GM19239 (cell line): ENCODE measurements at regions not wholly inside any gene's neighbourhood (a gene's known extent, or its start where the extent isn't known, plus 50 kb on each side); places are given as distances from the start of the nearest gene placed in this dataset.
A peak's percentile ranks its signal among the peaks of the same experiment; 100 is the strongest.

ENCODE experiments used
- DNase-seq: peaks from one replicate; pipeline ENCODE4 v3.0.0; 2011; ENCODE audit warnings: low spot score; ENCODE audit not compliant: insufficient read length
- FAIRE-seq: peaks from 2 replicates; lab custom pipeline; 2011; peaks lifted over from hg19 to GRCh38; lab: Jason Lieb, UNC

- no peak for FAIRE-seq
- DNase-seq: no peak
These were observed 356.9 kb downstream of the C16orf95 start for GRCh38 chr16:86960266-86960665.

- DNase-seq: no peak
- no peak for FAIRE-seq
These were observed 356.0 kb downstream of the C16orf95 start for GRCh38 chr16:86961171-86961601.

- FAIRE-seq (no peak), DNase-seq (no peak)
These were observed 354.9 kb downstream of the C16orf95 start for GRCh38 chr16:86962259-86962658.

DNA sequence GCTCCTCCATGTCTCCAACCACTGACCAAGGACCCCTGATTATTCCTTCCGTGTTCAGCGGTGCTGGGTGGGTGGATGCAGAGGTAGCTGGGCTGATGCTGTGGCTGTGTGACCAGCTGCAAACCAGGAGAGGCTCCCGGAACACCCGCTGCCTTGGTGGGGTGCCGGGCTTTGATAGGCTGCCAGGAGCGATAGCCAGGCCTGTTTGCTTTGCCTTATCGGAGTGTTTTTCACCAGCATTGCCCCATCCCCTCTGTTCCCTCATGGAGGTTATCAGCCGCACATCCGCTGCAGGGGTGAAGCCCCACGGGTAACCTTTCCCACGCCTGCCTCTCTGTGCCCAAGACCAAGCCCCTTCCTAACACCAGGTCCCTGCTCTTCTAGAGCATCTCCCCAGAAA is 354.3 kb downstream of the C16orf95 start:
- FAIRE-seq: no peak
- no peak for DNase-seq

GRCh38 chr16:86963600-86964575 is 353.3 kb downstream of the C16orf95 start:
- FAIRE-seq: no peak
- DNase-seq: no peak

- no peak for FAIRE-seq
These were observed 352.4 kb downstream of the C16orf95 start for GRCh38 chr16:86964796-86965241.

DNA sequence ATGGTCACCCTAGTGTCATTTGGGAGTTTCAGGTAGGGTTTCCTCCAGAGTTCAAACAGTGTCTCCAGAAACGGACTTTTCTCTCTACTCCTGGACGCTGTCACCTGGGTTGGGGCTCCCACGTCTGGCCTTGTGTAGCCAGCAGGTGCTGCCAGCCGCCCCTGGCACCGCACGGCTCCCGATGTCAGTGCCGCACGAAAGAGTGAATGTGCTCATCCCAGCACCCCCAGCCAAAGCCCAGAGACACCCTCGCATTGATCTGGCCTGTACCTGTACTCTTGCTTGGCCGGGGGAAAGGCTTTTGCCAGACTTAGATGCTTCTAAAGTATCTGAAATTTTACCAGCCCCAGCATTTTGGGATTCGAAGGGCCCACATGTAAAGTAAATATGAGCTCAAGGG is 351.9 kb downstream of the C16orf95 start:
- FAIRE-seq (no peak), DNase-seq (no peak)

More at GRCh38 chr16:86964796-86965241, 352.4 kb downstream of the C16orf95 start:
- DNase-seq: no peak

GRCh38 chr16:86965840-86966550 is 351.2 kb downstream of the C16orf95 start:
- no peak for DNase-seq
- no peak for FAIRE-seq

DNA sequence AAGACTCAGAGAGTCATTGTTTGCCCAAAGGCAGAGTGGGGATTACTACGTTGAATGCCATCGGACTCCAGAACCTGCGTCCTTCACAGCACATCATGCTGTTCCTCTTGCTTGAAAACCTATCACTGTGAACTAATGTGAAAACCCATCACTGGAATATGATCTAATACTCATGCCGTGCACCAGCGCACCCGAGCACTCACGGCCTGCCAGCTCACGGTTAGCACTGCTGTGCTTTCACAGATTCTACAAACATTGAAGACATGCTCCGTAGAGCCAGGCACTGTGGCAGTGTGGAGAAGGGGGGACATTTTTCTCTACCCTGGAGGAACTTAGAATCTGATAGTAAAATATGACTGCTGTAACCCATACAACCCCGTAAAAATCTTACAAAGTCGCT is 350.4 kb downstream of the C16orf95 start:
- DNase-seq: no peak
- FAIRE-seq: no peak

DNA sequence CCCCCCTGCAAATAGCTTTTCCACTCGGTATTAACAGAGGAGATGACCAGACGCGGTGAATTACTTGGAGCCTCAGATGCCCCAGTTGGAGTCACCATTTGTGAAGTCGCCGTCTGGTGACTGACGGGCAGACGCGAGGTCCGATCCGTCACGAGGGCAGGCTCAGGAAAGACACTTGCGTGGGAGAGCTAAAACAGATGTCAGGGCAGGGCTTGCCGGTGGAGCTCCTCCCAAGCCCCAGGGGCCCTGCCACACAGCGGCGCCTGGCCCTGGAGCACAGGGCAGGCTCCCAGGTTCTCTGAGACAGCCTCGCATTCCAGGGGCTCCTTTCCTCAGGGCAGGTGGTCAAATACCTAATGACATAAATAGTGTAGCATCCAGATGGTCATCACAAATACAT is 348.3 kb downstream of the C16orf95 start:
- FAIRE-seq: no peak

GRCh38 chr16:86969716-86970115 is 347.5 kb downstream of the C16orf95 start:
- FAIRE-seq (no peak), DNase-seq (no peak)

More for the DNA sequence above, 348.3 kb downstream of the C16orf95 start:
- no peak for DNase-seq

- FAIRE-seq (no peak), DNase-seq (no peak)
These were observed 346.9 kb downstream of the C16orf95 start for GRCh38 chr16:86970279-86970678.

- no peak for FAIRE-seq
These were observed 346.5 kb downstream of the C16orf95 start for GRCh38 chr16:86970726-86971125.

DNA sequence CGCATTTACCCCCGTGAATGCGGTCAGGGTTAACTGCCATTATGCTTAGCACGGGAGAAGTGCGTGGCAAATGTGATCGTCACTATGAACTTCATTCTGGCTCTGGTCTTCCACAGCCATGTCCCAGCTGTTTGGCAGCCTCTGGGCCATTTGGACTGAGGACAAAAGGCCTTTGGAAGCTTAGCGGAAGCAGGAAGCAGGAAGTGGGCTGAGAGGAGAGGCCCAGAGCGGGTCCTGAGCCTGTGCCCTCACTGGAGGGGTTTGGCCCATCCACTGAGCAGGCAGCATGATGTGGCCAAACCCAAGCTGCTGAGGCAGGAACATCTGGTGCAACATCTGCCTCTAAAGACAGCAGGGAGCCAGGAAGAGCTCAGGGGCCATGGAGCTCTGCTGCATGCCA is 345.9 kb downstream of the C16orf95 start:
- FAIRE-seq (no peak), DNase-seq (no peak)

More at GRCh38 chr16:86970726-86971125, 346.5 kb downstream of the C16orf95 start:
- no peak for DNase-seq

- DNase-seq: no peak
- FAIRE-seq: no peak
These were observed 343.1 kb downstream of the C16orf95 start for GRCh38 chr16:86974120-86974519.

GRCh38 chr16:86975445-86975844 is 341.7 kb downstream of the C16orf95 start:
- peak; percentile 21 for FAIRE-seq
- DNase-seq: no peak

GRCh38 chr16:86977076-86977676 is 340.0 kb downstream of the C16orf95 start:
- FAIRE-seq: no peak

DNA sequence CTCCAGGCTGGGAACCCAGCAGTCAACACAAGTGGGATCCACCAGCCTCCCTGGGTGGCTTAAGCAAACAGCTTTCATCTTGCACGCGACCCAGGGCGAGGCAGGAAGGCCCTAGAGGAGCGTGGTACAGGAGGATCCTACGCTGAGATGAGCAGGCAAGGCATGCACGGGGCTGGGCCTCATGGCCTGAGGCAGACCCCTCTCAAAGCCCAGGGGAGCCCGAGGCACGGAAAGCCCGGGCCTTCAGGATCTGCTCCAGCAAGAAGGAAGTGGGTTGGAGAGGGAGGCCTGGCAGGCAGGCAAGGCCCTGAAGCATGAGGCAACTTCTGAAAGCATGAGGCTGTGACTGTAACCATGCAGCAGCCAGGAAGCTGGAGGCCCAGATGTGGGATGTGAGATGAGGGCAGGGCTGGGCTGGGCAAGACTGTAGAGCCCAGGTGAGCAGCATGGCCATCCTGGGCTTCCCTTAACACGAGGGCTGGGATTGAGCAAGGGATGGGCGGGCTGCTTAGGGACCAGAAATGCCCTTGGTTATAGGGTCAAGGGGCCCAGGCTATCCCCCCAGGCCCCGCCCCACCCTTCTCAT is 338.7 kb downstream of the C16orf95 start:
- no peak for DNase-seq
- no peak for FAIRE-seq

More at GRCh38 chr16:86977076-86977676, 340.0 kb downstream of the C16orf95 start:
- no peak for DNase-seq

GRCh38 chr16:86979061-86979460 is 338.1 kb downstream of the C16orf95 start:
- DNase-seq (no peak), FAIRE-seq (no peak)

GRCh38 chr16:86979984-86980553 is 337.1 kb downstream of the C16orf95 start:
- no peak for DNase-seq
- no peak for FAIRE-seq
